ENCODE measurements at regions not wholly inside any gene's neighbourhood (a gene's known extent, or its start where the extent isn't known, plus 50 kb on each side); places are given as distances from the start of the nearest gene placed in this dataset.
"Not testable (repeated sequence)": the region's sequence is repeated elsewhere in the genome, so short reads cannot be mapped to it uniquely, and the experiment has no call there.

DNA sequence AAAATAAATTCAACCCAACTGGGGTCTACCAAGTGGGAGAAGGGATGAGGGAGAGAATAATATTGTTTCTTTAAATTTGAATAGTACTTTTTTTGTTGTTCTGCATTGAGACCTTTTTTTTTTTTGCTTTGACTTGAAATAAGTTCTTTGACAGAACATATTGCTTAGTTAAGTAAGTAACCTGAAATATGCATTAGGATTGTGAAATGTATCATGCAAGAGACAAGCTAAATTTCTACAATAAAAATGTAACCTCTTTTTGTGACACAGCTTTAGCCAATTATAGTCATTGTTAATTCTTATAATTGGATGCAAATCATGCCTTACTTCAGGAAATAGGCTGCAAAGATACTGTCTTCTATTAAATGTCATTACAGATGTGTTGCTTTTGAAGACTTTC, 150.0 kb upstream of the GOT2 start:
- no peak overlapping the region for H3K4me3 ChIP-seq (ENCODE audit: low read length)
- TF ChIP-seq, protein P1, sequence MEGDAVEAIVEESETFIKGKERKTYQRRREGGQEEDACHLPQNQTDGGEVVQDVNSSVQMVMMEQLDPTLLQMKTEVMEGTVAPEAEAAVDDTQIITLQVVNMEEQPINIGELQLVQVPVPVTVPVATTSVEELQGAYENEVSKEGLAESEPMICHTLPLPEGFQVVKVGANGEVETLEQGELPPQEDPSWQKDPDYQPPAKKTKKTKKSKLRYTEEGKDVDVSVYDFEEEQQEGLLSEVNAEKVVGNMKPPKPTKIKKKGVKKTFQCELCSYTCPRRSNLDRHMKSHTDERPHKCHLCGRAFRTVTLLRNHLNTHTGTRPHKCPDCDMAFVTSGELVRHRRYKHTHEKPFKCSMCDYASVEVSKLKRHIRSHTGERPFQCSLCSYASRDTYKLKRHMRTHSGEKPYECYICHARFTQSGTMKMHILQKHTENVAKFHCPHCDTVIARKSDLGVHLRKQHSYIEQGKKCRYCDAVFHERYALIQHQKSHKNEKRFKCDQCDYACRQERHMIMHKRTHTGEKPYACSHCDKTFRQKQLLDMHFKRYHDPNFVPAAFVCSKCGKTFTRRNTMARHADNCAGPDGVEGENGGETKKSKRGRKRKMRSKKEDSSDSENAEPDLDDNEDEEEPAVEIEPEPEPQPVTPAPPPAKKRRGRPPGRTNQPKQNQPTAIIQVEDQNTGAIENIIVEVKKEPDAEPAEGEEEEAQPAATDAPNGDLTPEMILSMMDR (conservative IDR thresholded peaks at IDR 0.05; ENCODE audit: low read length): no peak
- DNase-seq (ENCODE audit: low read depth): no peak

DNA sequence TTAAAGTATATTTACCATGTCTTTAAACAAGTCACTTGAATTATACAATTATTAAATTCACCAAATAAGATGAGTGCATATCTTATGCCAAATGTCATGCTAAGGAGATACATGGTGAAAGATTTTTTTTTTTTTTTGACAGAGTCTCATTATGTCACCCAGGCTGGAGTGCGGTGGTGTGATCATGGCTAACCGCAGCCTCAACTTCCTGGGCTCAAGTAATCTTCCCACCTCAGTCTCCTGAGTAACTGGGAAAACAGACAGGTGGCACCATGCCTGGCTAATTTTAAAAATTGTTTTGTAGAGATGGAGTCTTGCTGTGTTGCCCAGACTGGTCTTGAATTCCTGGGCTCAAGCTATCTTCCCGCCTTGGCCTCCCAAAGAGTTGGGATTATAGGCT, 149.0 kb upstream of the GOT2 start:
- H3K4me3 ChIP-seq (ENCODE audit: low read length): no peak overlapping the region
- TF ChIP-seq, protein P1 (conservative IDR thresholded peaks at IDR 0.05; ENCODE audit: low read length): no peak
- DNase-seq (ENCODE audit: low read depth): no peak

DNA sequence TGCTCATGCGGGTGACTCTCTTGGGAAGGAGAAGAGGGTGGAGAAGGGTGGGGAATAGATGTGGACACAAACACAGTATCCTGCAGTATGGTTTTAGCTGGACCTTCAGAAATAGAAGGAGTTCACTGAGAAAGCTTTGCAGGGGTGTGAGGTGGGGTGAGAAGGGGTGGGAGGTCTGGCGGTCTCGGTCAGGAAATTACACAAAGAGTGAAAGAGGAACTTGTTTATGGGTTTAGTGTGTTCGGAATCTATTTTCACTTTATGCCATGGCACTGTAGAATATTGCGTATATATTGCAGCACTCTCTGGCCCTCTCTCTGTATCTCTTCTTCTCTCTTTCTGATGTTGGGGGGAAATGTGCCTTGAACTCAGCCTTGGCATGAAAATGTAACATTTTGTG, 148.2 kb upstream of the GOT2 start:
- DNase-seq (ENCODE audit: low read depth): no peak
- TF ChIP-seq, protein P1 (conservative IDR thresholded peaks at IDR 0.05; ENCODE audit: low read length): no peak
- H3K4me3 ChIP-seq (ENCODE audit: low read length): no peak overlapping the region

DNA sequence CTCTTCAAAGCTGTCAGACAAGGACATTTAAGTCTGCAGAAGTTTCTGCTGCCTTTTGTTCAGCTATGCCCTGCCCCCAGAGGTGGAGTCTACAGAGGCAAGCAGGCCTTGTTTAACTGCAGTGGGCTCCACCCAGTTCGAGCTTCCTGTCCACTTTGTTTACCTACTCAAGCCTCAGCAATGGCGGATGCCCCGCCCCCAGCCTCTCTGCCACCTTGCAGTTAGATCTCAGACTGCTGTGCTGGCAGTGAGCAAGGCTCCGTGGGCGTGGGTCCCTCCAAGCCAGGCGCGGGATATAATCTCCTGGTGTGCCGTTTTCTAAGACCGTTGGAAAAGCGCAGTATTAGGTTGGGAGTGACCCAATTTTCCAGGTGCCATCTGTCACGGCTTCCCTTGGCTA, 144.5 kb upstream of the GOT2 start:
- not testable (repeated sequence) for H3K4me3 ChIP-seq (ENCODE audit: low read length); DNase-seq (ENCODE audit: low read depth)

DNA sequence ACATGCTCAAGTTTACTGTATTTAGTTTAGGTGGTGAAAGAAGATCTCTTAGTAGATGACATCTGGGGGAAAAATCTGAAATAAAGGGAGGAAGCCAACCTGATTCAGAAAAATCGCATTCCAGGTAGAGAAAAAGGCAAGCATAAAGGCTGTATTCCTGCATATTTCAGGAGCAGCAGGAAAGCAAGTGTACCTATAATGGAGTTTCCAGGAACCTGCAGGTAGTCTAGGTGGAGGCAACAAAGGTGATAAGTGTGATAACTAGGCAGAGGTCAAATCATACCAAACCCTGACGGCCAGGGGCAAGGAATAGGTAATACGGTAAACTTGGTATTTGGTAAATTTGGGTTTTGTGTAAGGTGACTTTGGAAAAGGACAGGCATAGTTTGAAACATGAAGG, 132.8 kb upstream of the GOT2 start:
- TF ChIP-seq, protein P1 (conservative IDR thresholded peaks at IDR 0.05; ENCODE audit: low read length): no peak
- DNase-seq (ENCODE audit: low read depth): no peak
- no peak overlapping the region for H3K4me3 ChIP-seq (ENCODE audit: low read length)

DNA sequence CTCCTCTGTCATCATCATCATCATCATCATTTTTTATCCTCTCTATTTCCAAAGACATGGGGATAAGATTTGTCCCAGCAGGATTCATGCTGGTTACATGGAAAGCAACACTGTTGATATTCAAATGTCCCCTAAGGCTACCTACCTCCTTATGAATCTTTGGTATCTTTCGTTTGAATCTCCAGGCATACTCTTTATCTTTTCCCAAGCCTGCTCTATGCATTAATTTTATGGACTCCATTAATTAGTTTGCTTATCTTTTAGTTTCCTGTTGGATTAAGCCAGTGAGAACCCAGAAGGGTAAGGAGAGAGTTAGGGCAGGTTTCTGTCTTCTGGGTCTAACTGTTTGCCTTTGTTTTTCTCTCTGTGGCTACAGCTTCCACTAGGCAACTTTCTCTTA, 129.6 kb upstream of the GOT2 start:
- DNase-seq (ENCODE audit: low read depth): no peak
- TF ChIP-seq, protein P1 (conservative IDR thresholded peaks at IDR 0.05; ENCODE audit: low read length): no peak
- H3K4me3 ChIP-seq (ENCODE audit: low read length): no peak overlapping the region

DNA sequence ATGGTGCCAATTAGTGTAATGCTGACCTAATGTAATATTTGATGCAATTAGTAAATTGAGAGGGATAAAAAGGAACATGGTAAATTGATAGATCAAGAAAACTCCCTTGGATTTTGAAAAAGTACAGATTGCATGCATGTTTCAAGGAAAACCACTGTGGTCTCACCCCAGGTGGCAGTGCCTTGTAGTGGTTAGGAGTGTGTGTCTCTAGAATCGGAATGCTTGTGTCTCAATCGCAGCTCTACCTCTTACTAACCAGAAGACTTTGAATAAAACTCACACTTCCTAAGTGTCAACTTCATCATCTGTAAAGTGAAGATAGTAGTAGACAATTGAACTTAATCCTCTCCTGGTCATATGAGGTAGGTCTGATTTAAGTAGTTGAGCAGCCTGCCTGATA, 128.9 kb upstream of the GOT2 start:
- H3K4me3 ChIP-seq (ENCODE audit: low read length): no peak overlapping the region
- no peak for DNase-seq (ENCODE audit: low read depth)
- TF ChIP-seq, protein P1 (conservative IDR thresholded peaks at IDR 0.05; ENCODE audit: low read length): no peak

DNA sequence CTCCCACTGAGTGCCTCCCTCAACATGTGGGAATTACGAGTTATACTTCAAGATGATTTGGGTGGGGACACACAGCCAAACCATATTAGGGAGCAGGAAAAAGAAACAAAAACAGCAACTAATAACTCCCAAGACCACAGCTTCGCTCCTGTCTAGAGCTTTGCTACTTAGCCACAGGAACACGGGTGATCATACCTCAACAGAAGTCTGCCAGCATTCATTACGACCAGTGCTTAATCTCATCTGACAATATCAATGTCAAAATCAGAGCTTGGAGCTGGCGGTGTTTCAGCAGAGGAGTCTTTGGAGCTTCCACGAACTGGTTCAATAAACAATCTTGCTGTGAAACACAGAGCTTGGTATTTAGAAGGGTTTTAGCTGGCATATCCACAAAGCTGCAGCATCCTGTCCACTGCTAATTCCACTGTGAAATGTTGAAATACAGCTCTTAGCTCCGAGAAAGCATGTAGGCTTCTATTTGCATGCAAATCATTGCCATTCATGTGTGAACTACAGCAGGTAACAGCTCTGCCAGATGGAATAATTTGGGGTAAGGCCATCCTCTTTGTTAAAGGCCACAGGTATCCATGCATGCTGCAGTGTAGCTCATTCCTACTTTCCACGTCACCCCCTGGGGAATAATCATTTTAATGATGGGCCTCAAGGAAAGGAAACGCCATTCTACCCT, 128.4 kb upstream of the GOT2 start:
- DNase-seq (ENCODE audit: low read depth): no peak
- TF ChIP-seq, protein P1 (conservative IDR thresholded peaks at IDR 0.05; ENCODE audit: low read length): no peak
- no peak overlapping the region for H3K4me3 ChIP-seq (ENCODE audit: low read length)

Data from AG10803 (cell line).